PFSK-1 (cell line): ENCODE measurements at regions not wholly inside any gene's neighbourhood (a gene's known extent, or its start where the extent isn't known, plus 50 kb on each side); places are given as distances from the start of the nearest gene placed in this dataset.

Experiments
- FOXP2 ChIP-seq: optimal IDR thresholded peaks from 2 replicates; pipeline ENCODE3; 2011; ENCODE audit warnings: borderline replicate concordance, control low read depth, inconsistent platforms; ENCODE audit not compliant: insufficient read depth; ENCODE audit errors: extremely low read length, extremely low read depth
- POLR2AphosphoS5 ChIP-seq: IDR thresholded peaks from 2 replicates; pipeline ENCODE4 v1.6.1; 2012; ENCODE audit warnings: low read depth, mild to moderate bottlenecking, control low read depth, low read length, moderate library complexity
- SIN3A ChIP-seq: IDR thresholded peaks from 2 replicates; pipeline ENCODE4 v1.6.1; 2012; ENCODE audit warnings: mild to moderate bottlenecking, low read length, moderate library complexity, borderline replicate concordance; ENCODE audit not compliant: insufficient read depth
- TAF1 ChIP-seq: IDR thresholded peaks from 2 replicates; pipeline ENCODE4 v1.6.1; 2012; ENCODE audit warnings: low read length, control low read depth, borderline replicate concordance; ENCODE audit not compliant: insufficient read depth
- TF ChIP-seq, protein P1 (sequence below), 2 experiments: IDR thresholded peaks; 2 replicates each; pipeline versions ENCODE4 v1.6.1 to v1.8.0; 2011 to 2012; ENCODE audit warnings: low read depth in 2 of 2, low read length in 2 of 2, control low read depth in 1 of 2, inconsistent platforms in 1 of 2, mild to moderate bottlenecking in 1 of 2, moderate library complexity in 1 of 2; ENCODE audit not compliant: insufficient read depth in 1 of 2

DNA sequence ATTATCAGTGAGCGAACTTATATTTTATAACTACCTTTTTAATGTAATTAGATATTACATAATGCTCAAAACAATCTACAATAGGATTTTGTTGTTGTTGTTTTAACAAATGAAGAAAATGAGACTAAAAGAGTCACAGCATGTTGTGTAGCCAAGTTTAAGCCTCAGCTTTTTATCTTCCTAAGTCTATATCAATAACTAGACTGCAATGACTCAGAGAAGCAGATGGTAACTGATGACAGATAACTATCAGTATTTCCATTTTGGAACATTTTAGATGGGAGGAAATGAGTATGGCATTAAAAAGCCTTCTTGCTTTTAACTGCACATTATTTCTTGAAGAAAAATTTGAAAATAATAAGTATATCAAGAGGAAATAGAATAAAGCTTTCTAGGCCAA lies 825.2 kb downstream of the SLITRK1 start:
- TF ChIP-seq SIN3A (no peak), POLR2AphosphoS5 (no peak), TAF1 (no peak), FOXP2 (no peak)
- TF ChIP-seq, protein P1, sequence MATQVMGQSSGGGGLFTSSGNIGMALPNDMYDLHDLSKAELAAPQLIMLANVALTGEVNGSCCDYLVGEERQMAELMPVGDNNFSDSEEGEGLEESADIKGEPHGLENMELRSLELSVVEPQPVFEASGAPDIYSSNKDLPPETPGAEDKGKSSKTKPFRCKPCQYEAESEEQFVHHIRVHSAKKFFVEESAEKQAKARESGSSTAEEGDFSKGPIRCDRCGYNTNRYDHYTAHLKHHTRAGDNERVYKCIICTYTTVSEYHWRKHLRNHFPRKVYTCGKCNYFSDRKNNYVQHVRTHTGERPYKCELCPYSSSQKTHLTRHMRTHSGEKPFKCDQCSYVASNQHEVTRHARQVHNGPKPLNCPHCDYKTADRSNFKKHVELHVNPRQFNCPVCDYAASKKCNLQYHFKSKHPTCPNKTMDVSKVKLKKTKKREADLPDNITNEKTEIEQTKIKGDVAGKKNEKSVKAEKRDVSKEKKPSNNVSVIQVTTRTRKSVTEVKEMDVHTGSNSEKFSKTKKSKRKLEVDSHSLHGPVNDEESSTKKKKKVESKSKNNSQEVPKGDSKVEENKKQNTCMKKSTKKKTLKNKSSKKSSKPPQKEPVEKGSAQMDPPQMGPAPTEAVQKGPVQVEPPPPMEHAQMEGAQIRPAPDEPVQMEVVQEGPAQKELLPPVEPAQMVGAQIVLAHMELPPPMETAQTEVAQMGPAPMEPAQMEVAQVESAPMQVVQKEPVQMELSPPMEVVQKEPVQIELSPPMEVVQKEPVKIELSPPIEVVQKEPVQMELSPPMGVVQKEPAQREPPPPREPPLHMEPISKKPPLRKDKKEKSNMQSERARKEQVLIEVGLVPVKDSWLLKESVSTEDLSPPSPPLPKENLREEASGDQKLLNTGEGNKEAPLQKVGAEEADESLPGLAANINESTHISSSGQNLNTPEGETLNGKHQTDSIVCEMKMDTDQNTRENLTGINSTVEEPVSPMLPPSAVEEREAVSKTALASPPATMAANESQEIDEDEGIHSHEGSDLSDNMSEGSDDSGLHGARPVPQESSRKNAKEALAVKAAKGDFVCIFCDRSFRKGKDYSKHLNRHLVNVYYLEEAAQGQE (IDR thresholded peaks at IDR 0.05; ENCODE audit: insufficient read depth in 1 of 2, low read depth in 2 of 2, low read length in 2 of 2) = no peak

DNA sequence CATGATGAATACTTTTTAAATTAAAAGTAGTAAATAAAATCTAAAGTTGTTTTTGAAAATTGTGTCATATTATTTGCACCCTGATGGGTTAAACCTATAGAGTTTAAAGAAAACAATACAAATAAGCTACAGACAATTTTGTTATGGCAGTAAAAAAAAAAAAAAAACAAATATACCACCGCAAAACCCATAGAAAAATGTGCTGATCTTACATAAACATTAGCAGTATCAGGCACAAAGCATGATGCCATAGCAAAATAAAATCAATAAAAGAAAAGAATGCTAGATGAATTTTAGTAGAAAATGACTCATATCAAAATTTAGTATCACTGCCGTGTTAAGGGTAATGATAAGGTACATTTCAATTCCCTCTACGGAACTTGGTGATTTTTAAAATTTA lies 826.0 kb downstream of the SLITRK1 start:
- TF ChIP-seq, protein P1 (IDR thresholded peaks at IDR 0.05; ENCODE audit: insufficient read depth in 1 of 2, low read depth in 2 of 2, low read length in 2 of 2) = no peak
- TF ChIP-seq POLR2AphosphoS5 (no peak), SIN3A (no peak), FOXP2 (no peak), TAF1 (no peak)

DNA sequence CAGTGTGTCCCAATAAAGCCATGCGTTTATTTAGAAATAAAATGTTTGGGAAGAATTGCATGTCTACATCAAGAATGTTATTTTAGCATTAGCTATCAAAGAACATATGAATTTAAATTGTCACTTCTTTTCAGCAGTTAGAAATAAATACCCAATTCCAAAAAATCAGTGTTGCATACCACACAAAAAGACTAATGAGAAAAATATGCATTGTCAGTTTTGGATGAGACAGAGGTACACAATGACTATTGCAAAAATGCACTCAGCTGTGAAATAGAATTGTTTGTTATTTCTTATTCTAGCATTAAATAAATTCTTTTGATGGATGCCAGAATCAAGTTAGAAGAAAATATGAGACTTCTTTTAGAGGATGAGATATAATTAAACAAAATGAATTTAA lies 833.9 kb downstream of the SLITRK1 start:
- TF ChIP-seq POLR2AphosphoS5 (no peak), FOXP2 (no peak), SIN3A (no peak), TAF1 (no peak)
- TF ChIP-seq, protein P1 (IDR thresholded peaks at IDR 0.05; ENCODE audit: insufficient read depth in 1 of 2, low read depth in 2 of 2, low read length in 2 of 2) = no peak

DNA sequence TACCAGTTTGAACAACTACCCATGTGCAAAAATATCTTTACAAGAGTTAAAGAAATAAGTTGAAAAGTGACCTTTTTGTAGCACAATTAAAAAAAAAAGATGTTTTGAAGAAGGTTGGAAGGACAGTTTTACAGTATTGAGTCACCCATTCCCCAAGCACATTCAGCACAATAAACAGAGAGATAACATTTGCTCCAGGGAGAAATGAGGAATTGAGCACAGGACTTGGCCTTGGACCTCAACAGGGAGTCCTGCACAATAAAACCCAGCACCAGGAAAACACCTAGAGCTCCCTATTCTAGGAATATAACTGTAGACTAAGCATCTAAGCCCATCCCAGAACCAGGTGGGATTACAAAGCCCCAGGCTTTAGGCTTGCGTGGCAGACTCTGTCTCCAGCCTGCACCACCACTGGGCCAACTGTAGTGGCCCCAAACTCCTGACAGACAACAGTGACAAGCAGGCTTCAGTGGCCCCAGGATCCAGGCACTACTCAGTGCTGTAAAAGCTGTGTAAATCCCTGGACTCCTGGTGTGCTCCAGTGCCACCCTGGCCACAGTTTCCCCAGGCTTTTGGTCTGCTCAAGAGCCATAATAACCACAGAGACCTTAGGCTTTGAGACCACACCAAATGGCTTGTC lies 857.2 kb downstream of the SLITRK1 start:
- TF ChIP-seq POLR2AphosphoS5 = no peak
- TF ChIP-seq FOXP2 = no peak
- no peak for TF ChIP-seq TAF1
- TF ChIP-seq, protein P1 (IDR thresholded peaks at IDR 0.05; ENCODE audit: insufficient read depth in 1 of 2, low read depth in 2 of 2, low read length in 2 of 2) = no peak
- TF ChIP-seq SIN3A = no peak

DNA sequence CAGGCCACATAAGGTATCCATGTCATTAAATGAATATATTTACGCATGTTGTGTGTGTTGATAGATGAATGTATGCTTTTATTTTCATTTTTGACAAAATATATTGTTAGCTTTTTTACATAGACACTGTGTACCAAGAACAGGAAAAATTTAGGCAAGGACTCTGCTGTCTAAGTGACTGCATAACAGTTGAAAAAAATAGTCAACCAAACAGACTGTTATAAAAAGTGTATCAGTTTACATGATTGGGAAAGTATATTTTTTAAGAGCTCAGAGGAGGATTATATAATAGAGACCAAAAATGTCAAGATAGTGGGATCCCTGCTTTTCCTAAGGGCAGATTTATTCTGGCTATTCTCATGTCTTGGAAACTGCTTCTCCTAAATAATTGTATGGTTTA lies 858.0 kb downstream of the SLITRK1 start:
- TF ChIP-seq POLR2AphosphoS5 = no peak
- no peak for TF ChIP-seq SIN3A
- TF ChIP-seq, protein P1 (IDR thresholded peaks at IDR 0.05; ENCODE audit: insufficient read depth in 1 of 2, low read depth in 2 of 2, low read length in 2 of 2) = no peak
- TF ChIP-seq FOXP2 = no peak
- TF ChIP-seq TAF1 = no peak
